Esophagus squamous epithelium (tissue), 5 donors: ENCODE measurements at regions not wholly inside any gene's neighbourhood (a gene's known extent, or its start where the extent isn't known, plus 50 kb on each side); places are given as distances from the start of the nearest gene placed in this dataset.

Experiments used
- DNase-seq: peaks from one replicate; lab custom pipeline; 2025; lab: John Stamatoyannopoulos, UW
- H3K27ac ChIP-seq, 4 donors: fragments of 200-600 bp; sonication (generic); one replicate each; pipeline ENCODE4 v1.5.1; 2016 to 2019; ENCODE audit warnings: mild to moderate bottlenecking in 1 of 4
- H3K27me3 ChIP-seq, 4 donors: fragments of 200-600 bp; sonication (generic); 1 replicate in 3 of 4; 2 replicates in 1 of 4; pipeline versions ENCODE4 v1.5.1 to v1.6.0; 2017 to 2021; ENCODE audit warnings: antibody characterized with exemption in 1 of 4
- H3K36me3 ChIP-seq, 3 donors: fragments of 200-600 bp; sonication (generic); one replicate each; pipeline ENCODE4 v1.5.1; 2016 to 2019
- H3K4me1 ChIP-seq, 3 donors: fragments of 200-600 bp; sonication (generic); one replicate each; pipeline ENCODE4 v1.5.1; 2017 to 2019
- H3K4me3 ChIP-seq, 4 donors: fragments of 200-600 bp; sonication (generic); 1 replicate in 3 of 4; 2 replicates in 1 of 4; pipeline ENCODE4 v1.5.1; 2016 to 2019; ENCODE audit warnings: mild to moderate bottlenecking in 2 of 4, moderate library complexity in 1 of 4
- H3K9me3 ChIP-seq, 3 donors: fragments of 200-600 bp; sonication (generic); one replicate each; pipeline ENCODE4 v1.5.1; 2016 to 2019
- CTCF ChIP-seq, 6 experiments: fragments of 450-650 bp in 4 of 6; fragments of 200-600 bp in 2 of 6; sonication (generic) in 2 of 6; IDR thresholded peaks; one replicate each; pipeline ENCODE4 v1.5.1; 2016 to 2019; ENCODE audit warnings: antibody characterized with exemption in 6 of 6, mild to moderate bottlenecking in 4 of 6, moderate library complexity in 4 of 6
- POLR2A ChIP-seq, 4 donors: fragments of 450-650 bp; IDR thresholded peaks; one replicate each; pipeline ENCODE4 v1.6.1; 2017; ENCODE audit warnings: antibody characterized with exemption in 4 of 4, mild to moderate bottlenecking in 4 of 4, moderate library complexity in 3 of 4
- whole genome bisulfite sequencing, 2 donors: methylation state at CpG; one replicate each; pipeline ENCODE4 v1.1.5; 2018; 5-methylcytosine and 5-hydroxymethylcytosine counted together
- intact Hi-C: fragments of 100-400 bp; cut with DNase I; formaldehyde crosslinking; loops from one replicate; pipeline ENCODE4 v1.15.0; 2022
- donor health status: DM: yes; HTN: yes; CAD: no.

- TF ChIP-seq POLR2A (IDR thresholded peaks at IDR 0.05), result no peak
- TF ChIP-seq CTCF (IDR thresholded peaks at IDR 0.05), result no peak
- intact Hi-C loops, result loop anchor here (10.0 kb wide), 1 partner anchor 301 kb away; the partner anchor contains the start of gene KLF12
- WGBS, 2 donors, result 68 to 75% methylated on average over 7 of the region's 7 CpGs
Measured at GRCh38 chr13:73833325-73834070, 300.7 kb downstream of the KLF12 start.

GRCh38 chr13:73832825-73833224, 301.4 kb downstream of the KLF12 start:
- intact Hi-C loops, result loop anchor here (10.0 kb wide), 1 partner anchor 302 kb away; the partner anchor contains the start of gene KLF12
- no peak for TF ChIP-seq POLR2A (IDR thresholded peaks at IDR 0.05)
- no peak for TF ChIP-seq CTCF (IDR thresholded peaks at IDR 0.05)
- Histone ChIP-seq H3K4me1 (no peaks in the 10 kb centered on the region), H3K27me3 (no peaks in the 10 kb centered on the region), H3K9me3 (no peaks in the 10 kb centered on the region), H3K4me3 (no peak overlapping the region), H3K27ac (no peak overlapping the region), H3K36me3 (no peaks in the 10 kb centered on the region)
- DNase-seq, result no peak
- 72 to 82% methylated on average over 3 of the region's 3 CpGs for WGBS, 2 donors

More at GRCh38 chr13:73833325-73834070, 300.7 kb downstream of the KLF12 start:
- Histone ChIP-seq H3K27ac (no peak overlapping the region), H3K4me1 (no peaks in the 10 kb centered on the region), H3K36me3 (no peaks in the 10 kb centered on the region), H3K9me3 (no peaks in the 10 kb centered on the region), H3K27me3 (no peaks in the 10 kb centered on the region), H3K4me3 (no peak overlapping the region)
- no peak for DNase-seq

GRCh38 chr13:73832128-73832588, 302.0 kb downstream of the KLF12 start:
- WGBS, 2 donors, result 63 to 86% methylated on average over 3 to 4 of the region's 4 CpGs

GRCh38 chr13:73829416-73829815, 304.8 kb downstream of the KLF12 start:
- no peaks in the 10 kb centered on the region for H3K36me3 ChIP-seq
- H3K9me3 ChIP-seq, result no peaks in the 10 kb centered on the region
- WGBS, 2 donors, result 93 to 100% methylated on average over 1 of the region's 1 CpG
- intact Hi-C loops, result no loop called here
- no peak overlapping the region for H3K27ac ChIP-seq
- no peaks in the 10 kb centered on the region for H3K4me1 ChIP-seq
- TF ChIP-seq CTCF (IDR thresholded peaks at IDR 0.05) (no peak), POLR2A (IDR thresholded peaks at IDR 0.05) (no peak)
- H3K4me3 ChIP-seq, result no peak overlapping the region
- H3K27me3 ChIP-seq, result no peaks in the 10 kb centered on the region
- no peak for DNase-seq

More at GRCh38 chr13:73832128-73832588, 302.0 kb downstream of the KLF12 start:
- H3K27ac ChIP-seq, result no peak overlapping the region
- no peak for DNase-seq
- no peaks in the 10 kb centered on the region for H3K4me1 ChIP-seq
- H3K9me3 ChIP-seq, result no peaks in the 10 kb centered on the region
- H3K36me3 ChIP-seq, result no peaks in the 10 kb centered on the region
- no peak overlapping the region for H3K4me3 ChIP-seq
- TF ChIP-seq POLR2A (IDR thresholded peaks at IDR 0.05), result no peak
- no peak for TF ChIP-seq CTCF (IDR thresholded peaks at IDR 0.05)
- intact Hi-C loops, result loop anchor here (10.0 kb wide), 1 partner anchor 303 kb away; the partner anchor contains the start of gene KLF12
- H3K27me3 ChIP-seq, result no peaks in the 10 kb centered on the region

- intact Hi-C loops, result no loop called here
- WGBS, 2 donors, result 66 to 73% methylated on average over 4 of the region's 4 CpGs
Measured at GRCh38 chr13:73828811-73829210, 305.4 kb downstream of the KLF12 start.

More at GRCh38 chr13:73828811-73829210, 305.4 kb downstream of the KLF12 start:
- DNase-seq, result no peak
- no peaks in the 10 kb centered on the region for H3K36me3 ChIP-seq
- no peak overlapping the region for H3K27ac ChIP-seq
- TF ChIP-seq POLR2A (IDR thresholded peaks at IDR 0.05), result no peak
- no peaks in the 10 kb centered on the region for H3K4me1 ChIP-seq
- no peaks in the 10 kb centered on the region for H3K27me3 ChIP-seq
- H3K9me3 ChIP-seq, result no peaks in the 10 kb centered on the region
- no peak overlapping the region for H3K4me3 ChIP-seq
